Fibroblast of lung (primary cell): ENCODE measurements at regions not wholly inside any gene's neighbourhood (a gene's known extent, or its start where the extent isn't known, plus 50 kb on each side); places are given as distances from the start of the nearest gene placed in this dataset.
A peak's percentile ranks its signal among the peaks of the same experiment; 100 is the strongest.

Experiments
- DNase-seq, 2 donors: peaks; one replicate each; pipeline versions ENCODE4 v3.0.0 to v3.0.0-alpha.2; 2010; ENCODE audit warnings: low read depth in 2 of 2
- H2AFZ ChIP-seq: 2 replicates; pipeline ENCODE4 v1.5.1; 2012; ENCODE audit warnings: low read length, control low read depth, inconsistent platforms
- H3K27ac ChIP-seq: 2 replicates; pipeline ENCODE4 v1.5.1; 2011; ENCODE audit warnings: low read length, control low read depth; ENCODE audit not compliant: insufficient read depth
- H3K27me3 ChIP-seq: 2 replicates; pipeline ENCODE4 v1.5.1; 2011; ENCODE audit warnings: mild to moderate bottlenecking, low read length; ENCODE audit not compliant: control insufficient read depth, insufficient read depth
- H3K36me3 ChIP-seq: 2 replicates; pipeline ENCODE4 v1.5.1; 2011; ENCODE audit warnings: low read length; ENCODE audit not compliant: control insufficient read depth, insufficient read depth
- H3K4me1 ChIP-seq: 2 replicates; pipeline ENCODE4 v1.5.1; 2011; ENCODE audit warnings: low read length; ENCODE audit not compliant: control insufficient read depth, insufficient read depth; ENCODE audit errors: extremely low read depth
- H3K4me2 ChIP-seq: 2 replicates; pipeline ENCODE4 v1.5.1; 2011; ENCODE audit warnings: low read length, control low read depth; ENCODE audit not compliant: insufficient read depth; ENCODE audit errors: extremely low read depth
- H3K4me3 ChIP-seq, 4 experiments: fragments of 200-600 bp in 1 of 4; sonication (generic) in 1 of 4; replicated peaks in 1 of 4; 2 replicates each; pipeline ENCODE4 v1.5.1; 2011 to 2016; ENCODE audit warnings: low read length in 4 of 4, low read depth in 3 of 4, mild to moderate bottlenecking in 3 of 4, control low read depth in 2 of 4, inconsistent platforms in 1 of 4, mixed read lengths in 1 of 4; ENCODE audit not compliant: insufficient read depth in 1 of 4; ENCODE audit errors: control extremely low read depth in 1 of 4
- H3K79me2 ChIP-seq: 2 replicates; pipeline ENCODE4 v1.5.1; 2012; ENCODE audit warnings: mild to moderate bottlenecking, low read length, inconsistent platforms; ENCODE audit not compliant: control insufficient read depth, insufficient read depth
- H3K9ac ChIP-seq: 2 replicates; pipeline ENCODE4 v1.5.1; 2011; ENCODE audit warnings: mild to moderate bottlenecking, low read length, control low read depth; ENCODE audit not compliant: insufficient read depth
- H3K9me3 ChIP-seq: 2 replicates; pipeline ENCODE4 v1.5.1; 2012; ENCODE audit warnings: low read depth, low read length; ENCODE audit not compliant: control insufficient read depth, insufficient read depth
- H4K20me1 ChIP-seq: 2 replicates; pipeline ENCODE4 v1.5.1; 2011; ENCODE audit warnings: low read length; ENCODE audit not compliant: control insufficient read depth, insufficient read depth; ENCODE audit errors: extremely low read depth
- CTCF ChIP-seq, 2 donors: IDR thresholded peaks in 1 of 2; conservative IDR thresholded peaks in 1 of 2; 1 replicate in 1 of 2; 2 replicates in 1 of 2; pipeline ENCODE4 v1.5.1; 2011 to 2012; ENCODE audit warnings: low read length in 2 of 2, control low read depth in 1 of 2, inconsistent platforms in 1 of 2, low read depth in 1 of 2, mild to moderate bottlenecking in 1 of 2
- EZH2 ChIP-seq: IDR thresholded peaks from 2 replicates; pipeline ENCODE4 v1.5.1; 2012; ENCODE audit warnings: low read length, control low read depth, mild to moderate bottlenecking; ENCODE audit errors: missing control alignments

- no peaks in the 10 kb centered on the region for H3K9me3 ChIP-seq
- no peak overlapping the region for H2AFZ ChIP-seq
- H3K27ac ChIP-seq = no peak overlapping the region
- H3K9ac ChIP-seq = no peak overlapping the region
- H3K4me3 ChIP-seq = no peak overlapping the region
- H3K4me2 ChIP-seq = no peak overlapping the region
- DNase-seq = no peak
- no peaks in the 10 kb centered on the region for H4K20me1 ChIP-seq
- no peaks in the 10 kb centered on the region for H3K36me3 ChIP-seq
- H3K4me1 ChIP-seq = no peaks in the 10 kb centered on the region
- H3K79me2 ChIP-seq = no peaks in the 10 kb centered on the region
- no peaks in the 10 kb centered on the region for H3K27me3 ChIP-seq
- no peak for TF ChIP-seq CTCF (conservative IDR thresholded peaks at IDR 0.05 in 1 of 2, IDR thresholded peaks at IDR 0.05 in 1 of 2; ENCODE audit: low read depth in 1 of 2, low read length in 2 of 2)
- TF ChIP-seq EZH2 = no peak
These were observed 478.6 kb downstream of the LIG4 start for GRCh38 chr13:107736731-107737130.

DNA sequence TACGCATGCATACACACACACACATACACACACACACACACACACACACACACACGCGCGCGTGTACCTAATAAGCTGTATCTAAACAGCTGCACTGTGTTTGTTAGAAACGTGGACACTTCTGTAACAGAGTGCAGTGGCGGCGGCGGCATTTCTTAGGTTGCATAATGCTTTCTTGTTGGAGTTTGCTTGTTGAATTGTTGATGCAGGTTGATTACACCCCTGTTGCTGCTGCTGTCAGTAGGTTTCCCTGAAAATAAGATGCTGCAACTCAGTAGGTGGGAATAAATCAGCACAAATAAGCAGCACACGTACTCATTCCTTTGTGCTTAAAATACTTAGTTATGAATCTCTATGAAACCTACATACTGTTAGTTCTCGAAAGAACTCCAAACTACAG, 479.2 kb downstream of the LIG4 start:
- TF ChIP-seq EZH2 (no peak), CTCF (conservative IDR thresholded peaks at IDR 0.05 in 1 of 2, IDR thresholded peaks at IDR 0.05 in 1 of 2; ENCODE audit: low read depth in 1 of 2, low read length in 2 of 2) (no peak)
- Histone ChIP-seq H3K9ac (no peak overlapping the region), H3K27ac (no peak overlapping the region), H3K4me3 (no peak overlapping the region), H3K79me2 (no peaks in the 10 kb centered on the region), H2AFZ (no peak overlapping the region), H3K4me2 (no peak overlapping the region), H3K4me1 (no peaks in the 10 kb centered on the region), H3K9me3 (no peaks in the 10 kb centered on the region), H3K36me3 (no peaks in the 10 kb centered on the region), H3K27me3 (no peaks in the 10 kb centered on the region), H4K20me1 (no peaks in the 10 kb centered on the region)
- DNase-seq = no peak

GRCh38 chr13:107734891-107735625, 480.3 kb downstream of the LIG4 start:
- no peak overlapping the region for H2AFZ ChIP-seq
- TF ChIP-seq CTCF (conservative IDR thresholded peaks at IDR 0.05 in 1 of 2, IDR thresholded peaks at IDR 0.05 in 1 of 2; ENCODE audit: low read depth in 1 of 2, low read length in 2 of 2) (no peak), EZH2 (no peak)
- peak in 1 of 2 donors; percentile 59 for DNase-seq
- no peak overlapping the region for H3K4me3 ChIP-seq
- no peaks in the 10 kb centered on the region for H3K9me3 ChIP-seq
- H3K27ac ChIP-seq = no peak overlapping the region
- no peaks in the 10 kb centered on the region for H3K79me2 ChIP-seq
- no peaks in the 10 kb centered on the region for H3K36me3 ChIP-seq
- no peak overlapping the region for H3K4me2 ChIP-seq
- no peaks in the 10 kb centered on the region for H3K4me1 ChIP-seq
- no peak overlapping the region for H3K9ac ChIP-seq
- no peaks in the 10 kb centered on the region for H4K20me1 ChIP-seq
- no peaks in the 10 kb centered on the region for H3K27me3 ChIP-seq
